VCaP (cell line): ENCODE measurements at regions not wholly inside any gene's neighbourhood (a gene's known extent, or its start where the extent isn't known, plus 50 kb on each side); places are given as distances from the start of the nearest gene placed in this dataset.

Experiments
- H3K27ac ChIP-seq: fragments of 450-650 bp; 2 replicates; pipeline ENCODE4 v1.5.1; 2017
- TF ChIP-seq, protein P1 (sequence below): fragments of 450-650 bp; conservative IDR thresholded peaks from 2 replicates; pipeline ENCODE4 v1.5.1; 2017; ENCODE audit warnings: mild to moderate bottlenecking, moderate library complexity

DNA sequence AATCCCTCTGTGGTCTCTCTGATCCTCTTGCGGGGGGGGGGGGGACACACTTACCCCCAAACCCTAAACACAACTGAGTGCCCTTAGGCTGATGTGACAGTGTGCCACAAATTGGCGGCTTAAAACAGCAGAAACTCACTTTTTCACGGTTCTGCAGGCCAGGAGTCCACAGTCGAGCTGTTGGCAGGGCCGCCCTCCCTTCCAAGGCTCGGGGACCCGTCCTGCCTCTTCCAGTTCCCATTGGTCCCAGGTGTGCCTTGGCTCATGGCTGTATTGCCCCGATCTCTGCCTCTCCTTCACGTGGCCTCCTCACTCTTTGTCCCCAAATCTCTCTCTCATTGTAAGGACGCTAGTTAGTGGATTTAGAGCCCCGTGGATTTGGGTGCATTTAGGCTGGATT is 199.9 kb upstream of the CIBAR2 start:
- H3K27ac ChIP-seq: no peak overlapping the region
- TF ChIP-seq, protein P1, sequence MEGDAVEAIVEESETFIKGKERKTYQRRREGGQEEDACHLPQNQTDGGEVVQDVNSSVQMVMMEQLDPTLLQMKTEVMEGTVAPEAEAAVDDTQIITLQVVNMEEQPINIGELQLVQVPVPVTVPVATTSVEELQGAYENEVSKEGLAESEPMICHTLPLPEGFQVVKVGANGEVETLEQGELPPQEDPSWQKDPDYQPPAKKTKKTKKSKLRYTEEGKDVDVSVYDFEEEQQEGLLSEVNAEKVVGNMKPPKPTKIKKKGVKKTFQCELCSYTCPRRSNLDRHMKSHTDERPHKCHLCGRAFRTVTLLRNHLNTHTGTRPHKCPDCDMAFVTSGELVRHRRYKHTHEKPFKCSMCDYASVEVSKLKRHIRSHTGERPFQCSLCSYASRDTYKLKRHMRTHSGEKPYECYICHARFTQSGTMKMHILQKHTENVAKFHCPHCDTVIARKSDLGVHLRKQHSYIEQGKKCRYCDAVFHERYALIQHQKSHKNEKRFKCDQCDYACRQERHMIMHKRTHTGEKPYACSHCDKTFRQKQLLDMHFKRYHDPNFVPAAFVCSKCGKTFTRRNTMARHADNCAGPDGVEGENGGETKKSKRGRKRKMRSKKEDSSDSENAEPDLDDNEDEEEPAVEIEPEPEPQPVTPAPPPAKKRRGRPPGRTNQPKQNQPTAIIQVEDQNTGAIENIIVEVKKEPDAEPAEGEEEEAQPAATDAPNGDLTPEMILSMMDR: no peak

DNA sequence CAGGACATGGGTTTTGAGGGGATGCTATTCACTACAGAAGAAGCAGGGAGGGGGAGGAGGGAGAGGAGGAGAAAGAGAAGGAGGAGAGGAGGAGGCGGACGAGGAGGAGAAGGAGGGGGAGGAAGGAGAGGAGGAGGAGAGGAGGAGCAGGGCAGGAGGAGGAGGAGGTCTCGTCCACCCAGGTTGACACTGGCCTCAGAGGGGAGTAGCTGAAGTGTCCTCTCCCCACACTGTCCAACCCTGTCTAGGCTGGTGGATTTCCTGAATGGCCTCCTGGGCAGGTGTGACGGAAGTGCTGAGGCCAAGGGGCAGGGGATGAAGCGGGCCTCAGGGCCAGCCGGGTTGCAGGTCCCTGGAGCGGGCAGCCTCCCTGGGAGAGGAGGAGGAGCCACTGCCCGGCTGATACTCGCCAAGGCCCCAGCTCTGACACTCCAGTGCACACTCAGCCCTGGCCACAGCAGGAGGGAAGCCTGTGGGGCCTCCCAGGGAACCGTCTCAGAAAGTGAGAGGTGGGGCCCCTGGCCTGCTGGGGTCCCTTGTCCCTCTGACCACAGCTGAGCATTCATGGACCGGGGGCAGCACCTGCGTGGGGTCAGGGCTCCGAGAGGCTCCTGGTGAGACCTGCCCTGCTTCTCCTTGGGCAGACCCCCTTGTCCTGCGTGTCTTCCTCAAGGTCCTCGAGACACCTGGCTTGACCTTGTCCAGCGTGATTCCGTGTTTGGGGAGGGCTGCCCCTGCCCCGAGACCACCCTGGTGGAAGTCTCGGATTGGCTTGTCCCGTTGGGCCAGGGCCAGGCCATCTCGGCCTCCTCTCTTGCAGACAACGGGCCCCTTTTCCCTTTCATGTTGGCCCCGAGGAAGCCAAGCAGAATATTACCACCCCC is 200.6 kb upstream of the CIBAR2 start:
- H3K27ac ChIP-seq: no peak overlapping the region
- TF ChIP-seq, protein P1: no peak

DNA sequence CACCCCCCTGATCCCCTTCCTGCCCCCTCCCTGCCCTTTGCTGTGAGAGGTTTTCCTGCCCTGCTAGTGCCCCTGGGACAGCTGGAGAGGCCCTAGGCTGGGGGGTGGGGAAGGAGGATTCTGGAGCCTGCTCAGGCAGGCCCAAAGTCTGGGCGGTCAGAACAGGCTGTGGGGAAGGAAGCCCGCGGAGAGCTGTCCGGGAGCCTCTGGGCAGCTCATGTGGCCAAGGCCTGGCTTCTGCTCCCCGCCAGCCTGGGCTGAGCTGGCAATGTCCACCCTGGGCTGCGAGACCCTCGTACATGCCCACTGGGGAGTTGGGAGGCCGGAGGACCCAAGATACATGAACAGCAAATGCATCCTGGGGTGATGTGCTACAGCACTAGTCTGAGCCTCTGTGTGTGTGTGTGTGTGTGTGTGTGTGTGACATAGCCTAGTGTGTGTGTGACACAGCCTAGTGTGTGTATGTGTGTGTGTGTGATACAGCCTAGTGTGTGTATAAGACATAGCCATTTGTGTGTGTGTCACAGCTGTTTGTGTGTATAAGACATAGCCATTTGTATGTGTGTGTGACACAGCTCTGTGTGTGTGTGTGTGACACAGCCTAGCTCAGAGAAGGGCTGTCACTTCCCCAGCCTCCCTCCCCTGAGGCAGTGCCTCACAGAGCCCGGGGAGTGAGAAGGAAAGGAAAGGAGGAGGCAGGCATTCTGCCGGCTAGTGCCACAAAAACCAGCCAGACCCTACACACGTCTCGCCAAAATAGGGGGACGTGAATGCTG is 201.4 kb upstream of the CIBAR2 start:
- no peak overlapping the region for H3K27ac ChIP-seq
- TF ChIP-seq, protein P1: no peak

DNA sequence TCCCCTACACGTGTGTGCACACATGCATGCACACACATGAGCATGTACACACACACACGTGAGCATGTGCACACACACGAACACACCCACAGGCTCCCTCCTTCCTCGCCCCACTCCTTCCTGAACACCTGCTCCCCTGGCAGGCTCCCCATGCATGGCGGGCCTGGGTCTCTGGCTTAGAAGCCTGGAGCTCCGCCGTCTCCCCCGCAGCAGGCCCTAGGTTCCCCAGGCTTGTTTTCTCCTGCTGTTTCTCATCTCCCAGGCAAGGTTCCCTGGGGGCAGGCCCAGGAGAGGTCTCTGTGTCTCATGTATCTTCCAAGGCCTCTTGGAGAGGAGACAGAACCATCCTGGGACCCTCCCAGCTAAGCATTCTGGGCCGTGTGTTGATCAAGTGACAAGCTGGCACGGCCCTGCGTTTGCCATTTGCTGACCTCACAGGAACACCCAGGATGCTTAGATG is 202.3 kb upstream of the CIBAR2 start:
- TF ChIP-seq, protein P1: no peak
- H3K27ac ChIP-seq: no peak overlapping the region

DNA sequence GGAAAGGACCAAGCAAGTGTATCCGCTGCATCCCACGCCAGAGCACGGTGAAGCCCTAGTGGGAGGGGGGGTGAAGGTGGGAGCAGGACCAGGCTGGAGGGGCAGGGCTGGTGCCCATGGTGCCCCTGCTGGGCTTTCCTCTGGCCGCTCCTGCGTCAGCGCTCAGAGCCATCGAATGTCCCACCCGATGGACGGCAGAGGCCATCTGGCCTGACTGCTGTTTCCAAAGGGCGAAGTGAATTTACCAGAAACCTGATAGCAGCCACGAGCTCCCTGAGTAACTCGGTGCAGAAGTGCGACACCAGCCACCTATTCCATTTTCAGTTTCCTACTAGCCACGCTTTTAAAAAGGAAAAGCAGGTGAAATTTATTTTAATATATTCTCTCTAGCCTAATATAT is 203.6 kb upstream of the CIBAR2 start:
- TF ChIP-seq, protein P1: no peak
- H3K27ac ChIP-seq: no peak overlapping the region

DNA sequence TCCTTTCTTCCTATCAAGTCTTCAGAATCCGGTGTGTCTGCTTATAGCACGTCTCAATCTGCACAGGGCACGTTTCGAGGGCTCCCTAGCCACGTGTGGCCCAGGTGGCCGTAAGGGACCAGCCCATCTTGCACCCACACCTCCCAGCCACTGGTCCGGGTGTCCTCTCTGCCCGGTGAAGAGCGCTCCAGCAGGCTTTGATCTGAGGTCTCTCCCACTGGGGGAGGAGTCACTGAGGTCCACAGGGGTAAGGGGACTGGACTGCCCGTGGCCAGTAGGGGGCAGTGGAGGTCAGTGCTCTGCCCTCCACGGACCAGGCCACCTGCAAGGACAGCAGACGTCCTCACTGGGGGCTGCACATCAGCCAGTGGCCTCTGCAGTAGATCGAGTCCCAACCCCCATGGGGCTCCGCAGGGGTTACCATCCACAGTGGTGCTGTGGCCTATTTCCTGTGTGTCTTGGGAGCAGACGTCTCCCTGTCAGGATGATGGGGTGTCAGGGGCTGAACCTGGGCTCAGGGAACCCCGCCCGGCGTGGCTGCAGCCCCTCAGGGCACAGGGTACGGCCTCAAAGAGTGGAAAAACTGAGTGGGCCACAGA is 204.1 kb upstream of the CIBAR2 start:
- H3K27ac ChIP-seq: no peak overlapping the region
- TF ChIP-seq, protein P1: peak; percentile 58

DNA sequence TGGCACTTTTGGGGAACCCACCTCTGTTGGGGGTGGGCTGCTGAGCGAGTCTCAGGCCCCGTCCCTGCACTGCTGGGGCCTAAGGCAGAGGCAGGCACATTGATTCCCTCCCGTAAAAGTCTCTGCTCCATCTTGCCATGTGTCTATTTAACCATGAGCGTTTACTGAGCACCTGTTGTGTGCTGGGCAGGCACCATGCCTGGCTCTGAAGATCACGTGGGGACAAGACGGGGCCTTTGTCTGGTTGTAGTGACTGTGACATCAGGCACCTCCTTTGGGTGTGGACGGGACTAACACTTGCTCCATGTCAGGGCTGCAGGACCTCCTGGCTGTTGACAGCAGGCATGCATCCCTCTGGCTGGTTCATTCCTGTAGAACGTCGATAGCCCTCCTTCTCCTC is 204.7 kb upstream of the CIBAR2 start:
- TF ChIP-seq, protein P1: no peak
- no peak overlapping the region for H3K27ac ChIP-seq
